ENCODE measurements at regions not wholly inside any gene's neighbourhood (a gene's known extent, or its start where the extent isn't known, plus 50 kb on each side); places are given as distances from the start of the nearest gene placed in this dataset.

DNA sequence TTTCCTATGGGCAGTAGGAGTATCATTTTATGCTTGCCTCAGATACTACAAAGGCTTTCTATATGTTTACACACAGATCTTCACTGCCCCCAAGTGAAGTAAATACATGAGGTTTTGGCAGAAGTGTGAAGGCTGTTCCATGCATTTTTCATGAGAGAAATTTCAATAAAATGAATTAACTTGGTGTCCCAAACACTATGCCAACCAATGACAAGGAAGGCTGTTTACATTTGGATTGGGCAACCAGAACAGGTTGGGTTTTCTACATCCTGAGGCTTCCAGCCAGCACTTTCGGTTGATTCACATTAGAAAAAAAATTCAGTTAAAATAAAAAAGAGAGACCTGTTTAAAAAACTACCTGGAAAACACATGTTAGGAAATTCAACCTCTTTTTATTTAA is 625.4 kb downstream of the KCNJ2 start:
- Mint-ChIP-seq H3K27me3 (no peaks in the 10 kb centered on the region), H3K9me3 (no peaks in the 10 kb centered on the region), H3K4me1 (ENCODE audit: low read depth) (no peaks in the 10 kb centered on the region), H3K36me3 (ENCODE audit: low read depth) (no peaks in the 10 kb centered on the region), H3K27ac (no peak overlapping the region), H3K4me3 (no peak overlapping the region)
- intact Hi-C loops (cut with micrococcal nuclease) = no loop called here

DNA sequence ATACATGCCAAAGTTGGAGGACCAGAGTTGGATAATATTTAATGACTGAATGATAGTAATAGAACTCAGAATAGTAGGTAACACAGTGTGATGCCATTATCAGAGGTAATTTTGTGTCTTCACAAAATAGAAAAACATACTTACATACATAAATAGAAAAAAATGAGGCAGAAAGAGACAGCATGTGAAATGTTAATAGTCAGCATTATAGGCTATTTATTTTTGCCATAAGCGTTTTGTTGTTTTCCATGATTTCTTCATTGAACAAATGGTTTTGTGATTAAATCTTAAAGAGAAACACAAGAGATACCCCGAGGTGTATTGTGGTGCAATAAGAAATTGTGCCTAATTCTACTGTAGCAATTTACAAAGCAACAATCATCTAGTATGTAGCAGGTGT is 626.3 kb downstream of the KCNJ2 start:
- Mint-ChIP-seq H3K36me3 (ENCODE audit: low read depth) (no peaks in the 10 kb centered on the region), H3K27ac (no peak overlapping the region), H3K9me3 (no peaks in the 10 kb centered on the region), H3K27me3 (no peaks in the 10 kb centered on the region), H3K4me3 (no peak overlapping the region), H3K4me1 (ENCODE audit: low read depth) (no peaks in the 10 kb centered on the region)
- intact Hi-C loops (cut with micrococcal nuclease) = no loop called here

- Mint-ChIP-seq H3K4me1 (ENCODE audit: low read depth) (no peaks in the 10 kb centered on the region), H3K36me3 (ENCODE audit: low read depth) (no peaks in the 10 kb centered on the region), H3K9me3 (no peaks in the 10 kb centered on the region), H3K4me3 (no peak overlapping the region), H3K27ac (no peak overlapping the region), H3K27me3 (no peaks in the 10 kb centered on the region)
- intact Hi-C loops (cut with micrococcal nuclease) = no loop called here
Measured at GRCh38 chr17:70796757-70797156, 627.4 kb downstream of the KCNJ2 start.

DNA sequence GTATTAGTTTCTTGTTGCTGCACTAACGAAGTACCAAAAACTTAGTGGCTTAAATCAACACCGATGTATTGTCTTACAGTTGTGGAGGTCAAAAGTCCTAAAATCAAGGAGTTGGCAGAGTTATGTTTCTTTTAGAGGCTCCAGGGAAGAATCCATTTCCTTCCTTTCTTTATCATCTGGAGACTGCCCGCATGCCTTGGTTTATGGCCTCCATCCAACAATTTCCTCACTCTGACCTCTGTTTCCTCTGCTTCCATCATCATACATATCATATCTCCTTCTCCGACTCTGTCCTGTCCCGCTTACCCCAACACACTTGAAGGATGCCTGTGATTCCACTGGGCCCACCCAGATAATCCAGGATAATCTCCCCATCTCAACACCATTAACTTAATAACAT is 627.8 kb downstream of the KCNJ2 start:
- Mint-ChIP-seq H3K27ac (no peak overlapping the region), H3K4me1 (ENCODE audit: low read depth) (no peaks in the 10 kb centered on the region), H3K9me3 (no peaks in the 10 kb centered on the region), H3K36me3 (ENCODE audit: low read depth) (no peaks in the 10 kb centered on the region), H3K4me3 (no peak overlapping the region), H3K27me3 (no peaks in the 10 kb centered on the region)
- intact Hi-C loops (cut with micrococcal nuclease) = no loop called here

- H3K4me1 Mint-ChIP-seq (ENCODE audit: low read depth) = no peaks in the 10 kb centered on the region
- H3K27me3 Mint-ChIP-seq = no peaks in the 10 kb centered on the region
- no peak overlapping the region for H3K4me3 Mint-ChIP-seq
- H3K27ac Mint-ChIP-seq = no peak overlapping the region
- H3K36me3 Mint-ChIP-seq (ENCODE audit: low read depth) = no peaks in the 10 kb centered on the region
- intact Hi-C loops (cut with micrococcal nuclease) = no loop called here
- peaks cover 22% of the 10 kb centered on the region for H3K9me3 Mint-ChIP-seq
Measured at GRCh38 chr17:70804161-70804560, 634.8 kb downstream of the KCNJ2 start.

DNA sequence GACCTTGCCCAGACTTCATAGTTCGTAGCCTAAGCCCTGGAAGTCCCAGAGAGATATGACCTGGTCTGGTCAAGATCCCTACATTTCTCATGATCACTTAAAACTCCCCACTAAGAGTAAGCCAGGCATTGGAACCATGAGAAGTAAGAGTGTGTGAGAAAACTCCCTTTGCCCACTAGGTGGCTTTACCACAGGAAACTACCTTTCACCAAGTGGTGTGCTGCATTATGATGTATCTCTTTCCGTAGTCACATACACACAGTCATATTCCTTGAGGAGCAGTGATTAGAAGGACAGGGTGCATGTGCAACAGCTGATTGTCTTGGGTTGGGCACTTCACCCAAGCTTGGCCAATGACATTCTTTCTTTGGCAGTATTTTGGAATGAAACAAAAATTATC is 639.3 kb downstream of the KCNJ2 start:
- H3K27ac Mint-ChIP-seq = no peak overlapping the region
- no peaks in the 10 kb centered on the region for H3K4me1 Mint-ChIP-seq (ENCODE audit: low read depth)
- peaks cover 14% of the 10 kb centered on the region for H3K9me3 Mint-ChIP-seq
- H3K4me3 Mint-ChIP-seq = no peak overlapping the region
- no peaks in the 10 kb centered on the region for H3K36me3 Mint-ChIP-seq (ENCODE audit: low read depth)
- intact Hi-C loops (cut with micrococcal nuclease) = no loop called here
- H3K27me3 Mint-ChIP-seq = no peaks in the 10 kb centered on the region

DNA sequence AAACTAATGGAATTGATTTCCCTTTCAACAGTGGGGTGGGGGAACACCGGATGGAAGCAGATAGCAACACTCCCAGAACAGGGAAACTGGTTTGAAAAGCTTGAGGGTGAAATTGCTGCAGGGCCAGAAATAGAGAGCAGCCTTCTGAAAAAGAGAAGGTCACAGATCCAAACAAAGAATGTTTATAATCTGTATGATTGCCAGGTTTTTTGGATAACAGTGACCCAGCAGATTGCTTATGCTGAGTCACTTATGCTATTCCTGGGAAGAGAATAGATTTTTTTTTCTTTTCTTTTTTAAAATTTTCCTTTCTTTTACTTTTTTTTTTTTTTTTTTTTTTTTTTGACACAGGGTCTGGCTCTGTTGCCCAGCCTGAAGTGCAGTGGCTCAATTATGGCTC is 641.3 kb downstream of the KCNJ2 start:
- no peaks in the 10 kb centered on the region for H3K4me1 Mint-ChIP-seq (ENCODE audit: low read depth)
- H3K9me3 Mint-ChIP-seq = no peaks in the 10 kb centered on the region
- H3K27me3 Mint-ChIP-seq = no peaks in the 10 kb centered on the region
- H3K4me3 Mint-ChIP-seq = no peak overlapping the region
- H3K36me3 Mint-ChIP-seq (ENCODE audit: low read depth) = no peaks in the 10 kb centered on the region
- intact Hi-C loops (cut with micrococcal nuclease) = no loop called here
- H3K27ac Mint-ChIP-seq = no peak overlapping the region

GRCh38 chr17:70813355-70813930 is 644.1 kb downstream of the KCNJ2 start:
- Mint-ChIP-seq H3K4me1 (ENCODE audit: low read depth) (no peaks in the 10 kb centered on the region), H3K27ac (no peak overlapping the region), H3K4me3 (no peak overlapping the region), H3K36me3 (ENCODE audit: low read depth) (no peaks in the 10 kb centered on the region), H3K9me3 (no peaks in the 10 kb centered on the region), H3K27me3 (no peaks in the 10 kb centered on the region)
- intact Hi-C loops (cut with micrococcal nuclease) = no loop called here

DNA sequence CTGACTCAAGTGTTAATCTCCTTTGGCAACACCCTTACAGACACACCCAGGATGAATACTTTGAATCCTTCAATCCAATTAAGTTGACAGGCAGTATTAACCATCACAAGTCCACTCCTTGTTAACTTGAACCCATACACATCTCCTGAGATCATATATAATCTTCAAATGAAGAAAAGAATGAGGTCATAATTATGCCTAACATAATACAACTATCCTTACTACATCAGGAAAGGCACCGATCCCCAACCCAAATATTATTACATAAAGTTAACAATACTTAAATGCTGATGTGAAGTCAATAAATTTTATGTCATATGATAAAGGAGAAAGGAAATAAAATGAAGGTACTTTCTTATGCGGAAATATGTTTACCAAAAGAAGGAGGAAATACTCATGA is 649.9 kb downstream of the KCNJ2 start:
- Mint-ChIP-seq H3K27me3 (no peaks in the 10 kb centered on the region), H3K27ac (no peak overlapping the region), H3K9me3 (peaks cover 17% of the 10 kb centered on the region), H3K4me3 (no peak overlapping the region), H3K4me1 (ENCODE audit: low read depth) (no peaks in the 10 kb centered on the region), H3K36me3 (ENCODE audit: low read depth) (no peaks in the 10 kb centered on the region)
- intact Hi-C loops (cut with micrococcal nuclease) = no loop called here

DNA sequence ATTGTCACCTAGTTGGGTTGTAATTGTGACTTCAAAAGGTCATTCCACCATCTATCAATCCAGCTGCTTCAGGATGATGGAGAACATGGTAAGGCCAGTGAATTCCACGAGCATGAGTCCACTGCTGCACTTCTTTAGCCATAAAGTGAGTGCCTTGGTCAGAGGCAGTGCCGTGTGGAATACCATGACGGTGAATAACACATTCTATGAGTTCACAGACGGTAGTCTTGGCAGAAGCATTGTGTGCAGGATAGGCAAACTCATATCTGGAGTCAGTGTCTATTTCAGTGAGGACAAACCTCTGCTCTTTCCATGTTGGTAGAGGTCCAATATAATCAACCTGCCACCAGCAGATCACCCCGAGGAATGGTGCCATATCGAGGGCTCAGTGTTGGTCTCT is 650.9 kb downstream of the KCNJ2 start:
- Mint-ChIP-seq H3K27me3 (no peaks in the 10 kb centered on the region), H3K36me3 (ENCODE audit: low read depth) (no peaks in the 10 kb centered on the region), H3K9me3 (peaks cover 17% of the 10 kb centered on the region), H3K4me3 (no peak overlapping the region), H3K4me1 (ENCODE audit: low read depth) (peaks cover 2% of the 10 kb centered on the region), H3K27ac (no peak overlapping the region)
- intact Hi-C loops (cut with micrococcal nuclease) = no loop called here

GRCh38 chr17:70825321-70826125 is 656.2 kb downstream of the KCNJ2 start:
- no peaks in the 10 kb centered on the region for H3K36me3 Mint-ChIP-seq (ENCODE audit: low read depth)
- H3K4me3 Mint-ChIP-seq = no peak overlapping the region
- intact Hi-C loops (cut with micrococcal nuclease) = no loop called here
- H3K4me1 Mint-ChIP-seq (ENCODE audit: low read depth) = peaks cover 4% of the 10 kb centered on the region
- peaks cover 16% of the 10 kb centered on the region for H3K9me3 Mint-ChIP-seq
- no peak overlapping the region for H3K27ac Mint-ChIP-seq
- no peaks in the 10 kb centered on the region for H3K27me3 Mint-ChIP-seq

GRCh38 chr17:70829876-70830275 is 660.5 kb downstream of the KCNJ2 start:
- Mint-ChIP-seq H3K27me3 (no peaks in the 10 kb centered on the region), H3K27ac (no peak overlapping the region), H3K4me1 (ENCODE audit: low read depth) (peaks cover 4% of the 10 kb centered on the region), H3K9me3 (no peaks in the 10 kb centered on the region), H3K36me3 (ENCODE audit: low read depth) (no peaks in the 10 kb centered on the region), H3K4me3 (no peak overlapping the region)
- intact Hi-C loops (cut with micrococcal nuclease) = no loop called here

DNA sequence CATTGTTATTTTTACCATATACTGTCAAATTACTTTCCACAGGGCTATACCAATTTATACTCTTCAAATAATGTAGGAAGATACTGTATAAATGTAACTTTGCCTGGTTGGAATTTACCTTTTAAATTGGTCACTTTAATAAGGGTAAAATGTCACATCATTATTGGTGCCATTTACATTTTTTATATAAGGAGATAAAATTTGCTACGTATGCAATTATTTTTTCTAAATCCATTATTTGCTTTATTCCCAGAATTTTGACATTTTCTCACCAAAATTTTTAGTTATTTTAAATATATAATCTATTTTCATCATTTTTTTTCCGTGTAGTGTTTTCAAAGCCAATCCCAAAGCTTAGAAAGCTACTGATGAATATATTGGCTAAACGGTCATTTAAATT is 664.7 kb downstream of the KCNJ2 start:
- intact Hi-C loops (cut with micrococcal nuclease) = no loop called here
- no peak overlapping the region for H3K27ac Mint-ChIP-seq
- H3K4me1 Mint-ChIP-seq (ENCODE audit: low read depth) = no peaks in the 10 kb centered on the region
- no peaks in the 10 kb centered on the region for H3K27me3 Mint-ChIP-seq
- no peak overlapping the region for H3K4me3 Mint-ChIP-seq
- no peaks in the 10 kb centered on the region for H3K36me3 Mint-ChIP-seq (ENCODE audit: low read depth)
- H3K9me3 Mint-ChIP-seq = no peaks in the 10 kb centered on the region

DNA sequence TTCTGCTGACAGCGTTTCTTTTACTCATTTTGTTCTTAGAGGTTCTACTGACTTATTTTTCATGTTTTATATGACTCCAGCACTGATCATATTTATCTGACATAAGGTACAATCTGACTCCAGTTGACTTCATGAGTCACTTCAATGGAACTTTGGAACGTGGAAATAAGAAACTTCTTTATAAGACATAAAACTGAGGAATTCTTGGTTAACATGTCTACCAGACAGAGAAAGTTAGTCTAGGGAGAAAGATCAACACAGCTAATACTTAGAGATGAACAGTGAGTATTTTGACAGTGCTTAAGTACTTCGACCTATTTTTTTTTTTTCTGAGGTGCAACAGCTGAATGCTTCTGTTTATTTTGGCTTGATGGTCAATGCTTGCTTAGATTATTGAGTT is 679.5 kb downstream of the KCNJ2 start:
- intact Hi-C loops (cut with micrococcal nuclease) = no loop called here
- H3K4me1 Mint-ChIP-seq (ENCODE audit: low read depth) = no peaks in the 10 kb centered on the region
- H3K36me3 Mint-ChIP-seq (ENCODE audit: low read depth) = no peaks in the 10 kb centered on the region
- H3K27me3 Mint-ChIP-seq = no peaks in the 10 kb centered on the region
- H3K4me3 Mint-ChIP-seq = no peak overlapping the region
- no peak overlapping the region for H3K27ac Mint-ChIP-seq
- peaks cover 13% of the 10 kb centered on the region for H3K9me3 Mint-ChIP-seq

Measured in dendritic cell treated with granulocyte-macrophage colony-stimulating factor and Interleukin-4, amounts not matched to agents 40 ng/mL and 50 ng/mL, for 4 days (primary cell).